Gastroesophageal sphincter (tissue), 4 donors: ENCODE measurements at regions not wholly inside any gene's neighbourhood (a gene's known extent, or its start where the extent isn't known, plus 50 kb on each side); places are given as distances from the start of the nearest gene placed in this dataset.
"Not testable (repeated sequence)": the region's sequence is repeated elsewhere in the genome, so short reads cannot be mapped to it uniquely, and the experiment has no call there.

Experiments used
- ATAC-seq: fragments of 150-250 bp; one replicate; pipeline ENCODE4 v1.9.1; 2016; ENCODE audit warnings: mild to moderate bottlenecking, moderate library complexity
- H3K27ac ChIP-seq, 4 donors: fragments of 200-600 bp; sonication (generic) in 3 of 4; 1 replicate in 3 of 4; 2 replicates in 1 of 4; pipeline ENCODE4 v1.5.1; 2016 to 2019
- H3K27me3 ChIP-seq: fragments of 200-600 bp; sonication (generic); one replicate; pipeline ENCODE4 v1.5.1; 2019
- H3K36me3 ChIP-seq, 2 donors: fragments of 200-600 bp; sonication (generic); one replicate each; pipeline ENCODE4 v1.5.1; 2019; ENCODE audit warnings: control low read depth in 1 of 2
- H3K4me1 ChIP-seq, 3 donors: fragments of 200-600 bp; sonication (generic); 1 replicate in 2 of 3; 2 replicates in 1 of 3; pipeline ENCODE4 v1.5.1; 2016 to 2019; ENCODE audit warnings: control low read depth in 2 of 3
- H3K4me3 ChIP-seq, 2 donors: fragments of 200-600 bp; sonication (generic); one replicate each; pipeline ENCODE4 v1.5.1; 2019; ENCODE audit warnings: mild to moderate bottlenecking in 1 of 2, moderate library complexity in 1 of 2
- H3K9me3 ChIP-seq, 3 donors: fragments of 200-600 bp; sonication (generic); one replicate each; pipeline ENCODE4 v1.5.1; 2017 to 2019; ENCODE audit warnings: control low read depth in 2 of 3
- WGBS, 2 donors: methylation state at CpG; one replicate each; pipeline ENCODE4 v1.1.5; 2018; ENCODE audit warnings: low coverage in 1 of 2; 5-methylcytosine and 5-hydroxymethylcytosine counted together

GRCh38 chr5:34192064-34192922 is 149.3 kb upstream of the C1QTNF3 start:
- not testable (repeated sequence) for H3K4me3 ChIP-seq, H3K27me3 ChIP-seq, H3K4me1 ChIP-seq, ATAC-seq, H3K27ac ChIP-seq, H3K9me3 ChIP-seq
- 85 to 88% methylated on average over 21 to 26 of the region's 26 CpGs for WGBS, 2 donors
- peaks cover 0 to 45% of the 10 kb centered on the region in 2 donors for H3K36me3 ChIP-seq

- not testable (repeated sequence) for H3K4me1 ChIP-seq, ATAC-seq, H3K27me3 ChIP-seq, H3K9me3 ChIP-seq, H3K27ac ChIP-seq, H3K4me3 ChIP-seq
- peaks cover 0 to 44% of the 10 kb centered on the region in 2 donors for H3K36me3 ChIP-seq
- 88 to 90% methylated on average over 7 to 10 of the region's 13 CpGs for WGBS, 2 donors
Observed at GRCh38 chr5:34192923-34193262, 149.9 kb upstream of the C1QTNF3 start.

GRCh38 chr5:34193297-34193696 is 150.3 kb upstream of the C1QTNF3 start:
- not testable (repeated sequence) for H3K9me3 ChIP-seq, H3K27me3 ChIP-seq, ATAC-seq, H3K4me3 ChIP-seq, H3K27ac ChIP-seq, H3K4me1 ChIP-seq
- WGBS, 2 donors = 92 to 94% methylated on average over 7 of the region's 7 CpGs
- H3K36me3 ChIP-seq = peaks cover 0 to 42% of the 10 kb centered on the region in 2 donors

- H3K36me3 ChIP-seq = peaks cover 0 to 42% of the 10 kb centered on the region in 2 donors
- not testable (repeated sequence) for H3K4me1 ChIP-seq, ATAC-seq, H3K4me3 ChIP-seq, H3K27ac ChIP-seq, H3K9me3 ChIP-seq, H3K27me3 ChIP-seq
- WGBS, 2 donors = 70 to 72% methylated on average over 3 of the region's 3 CpGs
Observed at GRCh38 chr5:34193804-34194203, 150.8 kb upstream of the C1QTNF3 start.

GRCh38 chr5:34196091-34196490 is 153.1 kb upstream of the C1QTNF3 start:
- 97% methylated on average over 5 to 6 of the region's 7 CpGs for WGBS, 2 donors
- ATAC-seq = not testable (repeated sequence)

GRCh38 chr5:34205347-34205746 is 162.3 kb upstream of the C1QTNF3 start:
- not testable (repeated sequence) for H3K27ac ChIP-seq, H3K36me3 ChIP-seq, H3K4me1 ChIP-seq, H3K9me3 ChIP-seq, H3K4me3 ChIP-seq, H3K27me3 ChIP-seq, ATAC-seq
- WGBS, 2 donors = 100% methylated on average over 1 of the region's 1 CpG

More at GRCh38 chr5:34196091-34196490, 153.1 kb upstream of the C1QTNF3 start:
- not testable (repeated sequence) for H3K4me1 ChIP-seq, H3K9me3 ChIP-seq, H3K4me3 ChIP-seq, H3K27me3 ChIP-seq, H3K27ac ChIP-seq
- H3K36me3 ChIP-seq = peaks cover 0 to 26% of the 10 kb centered on the region in 2 donors

- H3K27me3 ChIP-seq, H3K4me1 ChIP-seq, ATAC-seq, H3K27ac ChIP-seq, H3K4me3 ChIP-seq, H3K36me3 ChIP-seq, H3K9me3 ChIP-seq: not testable (repeated sequence)
- 63 to 67% methylated on average over 1 of the region's 1 CpG for WGBS, 2 donors
Observed at GRCh38 chr5:34217386-34217785, 174.4 kb upstream of the C1QTNF3 start.

- H3K27ac ChIP-seq, ATAC-seq, H3K9me3 ChIP-seq, H3K27me3 ChIP-seq, H3K36me3 ChIP-seq, H3K4me1 ChIP-seq, H3K4me3 ChIP-seq: not testable (repeated sequence)
- 44 to 59% methylated on average over 2 to 3 of the region's 3 CpGs for WGBS, 2 donors
Observed at GRCh38 chr5:34221329-34222073, 178.5 kb upstream of the C1QTNF3 start.

GRCh38 chr5:34223158-34223557 is 180.1 kb upstream of the C1QTNF3 start:
- H3K36me3 ChIP-seq, H3K9me3 ChIP-seq, H3K4me1 ChIP-seq, ATAC-seq, H3K27ac ChIP-seq, H3K4me3 ChIP-seq, H3K27me3 ChIP-seq: not testable (repeated sequence)
- WGBS, 2 donors = 71 to 100% methylated on average over 1 of the region's 3 CpGs

GRCh38 chr5:34230402-34230801 is 187.4 kb upstream of the C1QTNF3 start:
- not testable (repeated sequence) for H3K27ac ChIP-seq, H3K36me3 ChIP-seq, H3K9me3 ChIP-seq, H3K27me3 ChIP-seq, ATAC-seq, H3K4me1 ChIP-seq, H3K4me3 ChIP-seq
- WGBS, 2 donors = 100% methylated on average over 1 of the region's 1 CpG

- not testable (repeated sequence) for H3K27me3 ChIP-seq, H3K36me3 ChIP-seq, H3K9me3 ChIP-seq, ATAC-seq, H3K4me1 ChIP-seq
- Histone ChIP-seq H3K27ac (peak overlapping the region in 3 of 4 donors; percentile 67 to 92 (median 88)), H3K4me3 (peak overlapping the region in 1 of 2 donors; percentile 61)
Observed at GRCh38 chr5:34243802-34244201, 200.8 kb upstream of the C1QTNF3 start.
